HL-60 (cell line): ENCODE measurements at regions not wholly inside any gene's neighbourhood (a gene's known extent, or its start where the extent isn't known, plus 50 kb on each side); places are given as distances from the start of the nearest gene placed in this dataset.

Source experiments
- CTCF ChIP-seq: IDR thresholded peaks from one replicate; pipeline ENCODE4 v1.5.1; 2011; ENCODE audit warnings: low read length, control low read depth, inconsistent platforms; ENCODE audit not compliant: insufficient read depth
- GABPA ChIP-seq: IDR thresholded peaks from 2 replicates; pipeline ENCODE4 v1.6.1; 2012; ENCODE audit warnings: low read depth
- REST ChIP-seq: IDR thresholded peaks from 2 replicates; pipeline ENCODE4 v1.6.1; 2012; ENCODE audit warnings: low read depth; ENCODE audit not compliant: insufficient replicate concordance

- no peak for TF ChIP-seq CTCF
- TF ChIP-seq GABPA = no peak
- TF ChIP-seq REST = no peak
These were observed 62.3 kb upstream of the SPAG16 start for GRCh38 chr2:213221957-213222356.
